ENCODE measurements at regions not wholly inside any gene's neighbourhood (a gene's known extent, or its start where the extent isn't known, plus 50 kb on each side); places are given as distances from the start of the nearest gene placed in this dataset.

GRCh38 chr11:95490625-95491024 is 259.6 kb upstream of the SESN3 start:
- TF ChIP-seq CTCF (IDR thresholded peaks at IDR 0.05) (no peak), NR2C2 (CRISPR knock-in tag; IDR thresholded peaks at IDR 0.05) (no peak), ZNF416 (CRISPR knock-in tag; IDR thresholded peaks at IDR 0.05) (no peak), ATF2 (CRISPR knock-in tag; IDR thresholded peaks at IDR 0.05; ENCODE audit: borderline replicate concordance, low read depth) (no peak), NR3C1 (CRISPR knock-in tag; conservative IDR thresholded peaks at IDR 0.05; ENCODE audit: low read depth) (no peak), ZBTB21 (CRISPR knock-in tag; IDR thresholded peaks at IDR 0.05; ENCODE audit: borderline replicate concordance) (no peak), STAT6 (CRISPR knock-in tag; conservative IDR thresholded peaks at IDR 0.05; ENCODE audit: low read depth) (no peak), ESRRA (CRISPR knock-in tag; IDR thresholded peaks at IDR 0.05; ENCODE audit: borderline replicate concordance) (no peak), AFF4 (CRISPR knock-in tag; IDR thresholded peaks at IDR 0.05; ENCODE audit: borderline replicate concordance) (no peak), MAX (CRISPR knock-in tag; IDR thresholded peaks at IDR 0.05) (no peak), E2F4 (CRISPR knock-in tag; IDR thresholded peaks at IDR 0.05; ENCODE audit: borderline replicate concordance, low read depth) (no peak)

All from WTC11 (cell line).